ENCODE measurements at regions not wholly inside any gene's neighbourhood (a gene's known extent, or its start where the extent isn't known, plus 50 kb on each side); places are given as distances from the start of the nearest gene placed in this dataset.
"Not testable (repeated sequence)": the region's sequence is repeated elsewhere in the genome, so short reads cannot be mapped to it uniquely, and the experiment has no call there.

- not testable (repeated sequence) for TF ChIP-seq POLR2AphosphoS5, CTCF, POLR2A (IDR thresholded peaks at IDR 0.05)
Observed at GRCh38 chr17:55939181-55939810, 188.4 kb downstream of the PCTP start.
